ENCODE measurements at regions not wholly inside any gene's neighbourhood (a gene's known extent, or its start where the extent isn't known, plus 50 kb on each side); places are given as distances from the start of the nearest gene placed in this dataset.

- Histone ChIP-seq H3K27ac (ENCODE audit: low read depth, low read length, poor library complexity, severe bottlenecking) (peak overlapping the region; percentile 59), H3K4me3 (ENCODE audit: low read depth, low read length, poor library complexity, severe bottlenecking) (no peak overlapping the region)
Observed at GRCh38 chr7:116325517-116325916, 115.2 kb downstream of the TES start.

GRCh38 chr7:116327135-116327534 lies 116.8 kb downstream of the TES start:
- Histone ChIP-seq H3K4me3 (ENCODE audit: low read depth, low read length, poor library complexity, severe bottlenecking) (no peak overlapping the region), H3K27me3 (replicated peaks; ENCODE audit: insufficient read depth, low read depth, low read length, poor library complexity) (no peaks in the 10 kb centered on the region), H3K36me3 (ENCODE audit: insufficient read depth, low read length, poor library complexity, severe bottlenecking) (no peaks in the 10 kb centered on the region), H3K4me1 (ENCODE audit: insufficient read depth, low read length, poor library complexity, severe bottlenecking) (peaks cover 51% of the 10 kb centered on the region), H3K9me3 (ENCODE audit: low read depth, low read length, poor library complexity, severe bottlenecking) (peaks cover 8% of the 10 kb centered on the region), H3K27ac (ENCODE audit: low read depth, low read length, poor library complexity, severe bottlenecking) (no peak overlapping the region)
- BruUV-seq (replicated peaks): no TSS peak
- POLR2A ChIA-PET (ENCODE audit: low non-redundant PET): no interaction called here
- TF ChIP-seq CTCF (conservative IDR thresholded peaks at IDR 0.05; ENCODE audit: low read depth, low read length) (no peak), EZH2 (IDR thresholded peaks at IDR 0.05; ENCODE audit: borderline replicate concordance, low read depth, low read length, poor library complexity, severe bottlenecking) (no peak)
- CTCF ChIA-PET: no interaction called here
- intact Hi-C loops (cut with micrococcal nuclease; ENCODE audit: unreplicated experiment): no loop called here
- DNase-seq (ENCODE audit: low spot score): no peak

More at GRCh38 chr7:116325517-116325916, 115.2 kb downstream of the TES start:
- no peak for DNase-seq (ENCODE audit: low spot score)
- intact Hi-C loops (cut with micrococcal nuclease; ENCODE audit: unreplicated experiment): no loop called here
- no TSS peak for BruUV-seq (replicated peaks)
- no peak for TF ChIP-seq CTCF (conservative IDR thresholded peaks at IDR 0.05; ENCODE audit: low read depth, low read length)
- no peak for TF ChIP-seq EZH2 (IDR thresholded peaks at IDR 0.05; ENCODE audit: borderline replicate concordance, low read depth, low read length, poor library complexity, severe bottlenecking)
- peaks cover 38% of the 10 kb centered on the region for H3K4me1 ChIP-seq (ENCODE audit: insufficient read depth, low read length, poor library complexity, severe bottlenecking)
- H3K9me3 ChIP-seq (ENCODE audit: low read depth, low read length, poor library complexity, severe bottlenecking): peaks cover 9% of the 10 kb centered on the region
- H3K36me3 ChIP-seq (ENCODE audit: insufficient read depth, low read length, poor library complexity, severe bottlenecking): no peaks in the 10 kb centered on the region
- ChIA-PET POLR2A (ENCODE audit: low non-redundant PET) (no interaction called here), CTCF (no interaction called here)
- H3K27me3 ChIP-seq (replicated peaks; ENCODE audit: insufficient read depth, low read depth, low read length, poor library complexity): no peaks in the 10 kb centered on the region

GRCh38 chr7:116327752-116328151 lies 117.4 kb downstream of the TES start:
- Histone ChIP-seq H3K27me3 (replicated peaks; ENCODE audit: insufficient read depth, low read depth, low read length, poor library complexity) (no peaks in the 10 kb centered on the region), H3K4me1 (ENCODE audit: insufficient read depth, low read length, poor library complexity, severe bottlenecking) (peaks cover 45% of the 10 kb centered on the region), H3K9me3 (ENCODE audit: low read depth, low read length, poor library complexity, severe bottlenecking) (peaks cover 9% of the 10 kb centered on the region), H3K27ac (ENCODE audit: low read depth, low read length, poor library complexity, severe bottlenecking) (no peak overlapping the region), H3K4me3 (ENCODE audit: low read depth, low read length, poor library complexity, severe bottlenecking) (no peak overlapping the region), H3K36me3 (ENCODE audit: insufficient read depth, low read length, poor library complexity, severe bottlenecking) (no peaks in the 10 kb centered on the region)
- CTCF ChIA-PET: no interaction called here
- DNase-seq (ENCODE audit: low spot score): no peak
- BruUV-seq (replicated peaks): no TSS peak
- POLR2A ChIA-PET (ENCODE audit: low non-redundant PET): no interaction called here
- intact Hi-C loops (cut with micrococcal nuclease; ENCODE audit: unreplicated experiment): no loop called here
- no peak for TF ChIP-seq CTCF (conservative IDR thresholded peaks at IDR 0.05; ENCODE audit: low read depth, low read length)
- no peak for TF ChIP-seq EZH2 (IDR thresholded peaks at IDR 0.05; ENCODE audit: borderline replicate concordance, low read depth, low read length, poor library complexity, severe bottlenecking)

All from A673 (cell line).